ENCODE measurements at regions not wholly inside any gene's neighbourhood (a gene's known extent, or its start where the extent isn't known, plus 50 kb on each side); places are given as distances from the start of the nearest gene placed in this dataset.

- TF ChIP-seq FOXK2 (IDR thresholded peaks at IDR 0.05), result no peak
- no peak for TF ChIP-seq FOXM1 (IDR thresholded peaks at IDR 0.05; ENCODE audit: borderline replicate concordance)
- TF ChIP-seq SP1 (IDR thresholded peaks at IDR 0.05), result no peak
- TF ChIP-seq FOXA1 (IDR thresholded peaks at IDR 0.05), result no peak
- TF ChIP-seq SUZ12 (IDR thresholded peaks at IDR 0.05), result no peak
- no peak for TF ChIP-seq BHLHE40 (IDR thresholded peaks at IDR 0.05; ENCODE audit: borderline replicate concordance)
- TF ChIP-seq CTBP1 (IDR thresholded peaks at IDR 0.05; ENCODE audit: borderline replicate concordance), result no peak
- TF ChIP-seq HDGF (IDR thresholded peaks at IDR 0.05; ENCODE audit: borderline replicate concordance), result no peak
- TF ChIP-seq PKNOX1 (IDR thresholded peaks at IDR 0.05), result no peak
- no peak for TF ChIP-seq L3MBTL2 (conservative IDR thresholded peaks at IDR 0.05)
- no peak for TF ChIP-seq ELF4 (IDR thresholded peaks at IDR 0.05)
These were observed 117.9 kb downstream of the KCTD15 start for GRCh38 chr19:33914599-33914998.

Data from HEK293T (cell line).